ENCODE measurements at regions not wholly inside any gene's neighbourhood (a gene's known extent, or its start where the extent isn't known, plus 50 kb on each side); places are given as distances from the start of the nearest gene placed in this dataset.

DNA sequence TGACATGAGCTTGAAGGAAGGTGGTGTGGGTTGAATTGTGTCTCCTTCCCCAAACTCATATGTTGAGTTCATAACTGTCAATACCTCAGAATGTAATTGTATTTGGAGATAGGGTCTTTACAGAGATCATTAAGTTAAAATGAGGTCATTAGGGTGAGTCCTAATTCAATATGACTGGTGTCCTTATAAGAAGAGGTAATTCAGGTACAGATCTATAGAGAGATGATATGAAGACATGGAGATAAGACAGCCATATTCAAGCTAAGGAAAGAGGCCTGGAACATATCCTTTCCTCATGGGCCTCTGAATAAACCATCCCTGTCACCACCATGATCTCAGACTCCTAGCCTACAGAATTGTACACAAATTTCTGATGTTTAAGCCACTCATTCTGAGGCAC lies 514.7 kb upstream of the MGAT4C start:
- H3K9me3 ChIP-seq (ENCODE audit: control insufficient read depth, insufficient read depth, low read depth, low read length): no peaks in the 10 kb centered on the region
- ChIA-PET CTCF (no interaction called here), POLR2A (no interaction called here)
- H3K36me3 ChIP-seq (ENCODE audit: control insufficient read depth in 2 of 2, insufficient read depth in 1 of 2, low read length in 2 of 2): no peaks in the 10 kb centered on the region
- no peak overlapping the region for H3K27ac ChIP-seq (ENCODE audit: extremely low read depth, low read depth, low read length)
- TF ChIP-seq ZFP3 (tag by site-specific recombination; IDR thresholded peaks at IDR 0.05; ENCODE audit: low read depth): no peak
- TF ChIP-seq ZNF560 (tag by site-specific recombination; IDR thresholded peaks at IDR 0.05; ENCODE audit: borderline replicate concordance): no peak
- TF ChIP-seq, protein P1, sequence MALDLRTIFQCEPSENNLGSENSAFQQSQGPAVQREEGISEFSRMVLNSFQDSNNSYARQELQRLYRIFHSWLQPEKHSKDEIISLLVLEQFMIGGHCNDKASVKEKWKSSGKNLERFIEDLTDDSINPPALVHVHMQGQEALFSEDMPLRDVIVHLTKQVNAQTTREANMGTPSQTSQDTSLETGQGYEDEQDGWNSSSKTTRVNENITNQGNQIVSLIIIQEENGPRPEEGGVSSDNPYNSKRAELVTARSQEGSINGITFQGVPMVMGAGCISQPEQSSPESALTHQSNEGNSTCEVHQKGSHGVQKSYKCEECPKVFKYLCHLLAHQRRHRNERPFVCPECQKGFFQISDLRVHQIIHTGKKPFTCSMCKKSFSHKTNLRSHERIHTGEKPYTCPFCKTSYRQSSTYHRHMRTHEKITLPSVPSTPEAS (tag by site-specific recombination; IDR thresholded peaks at IDR 0.05): no peak
- TF ChIP-seq, protein P2, sequence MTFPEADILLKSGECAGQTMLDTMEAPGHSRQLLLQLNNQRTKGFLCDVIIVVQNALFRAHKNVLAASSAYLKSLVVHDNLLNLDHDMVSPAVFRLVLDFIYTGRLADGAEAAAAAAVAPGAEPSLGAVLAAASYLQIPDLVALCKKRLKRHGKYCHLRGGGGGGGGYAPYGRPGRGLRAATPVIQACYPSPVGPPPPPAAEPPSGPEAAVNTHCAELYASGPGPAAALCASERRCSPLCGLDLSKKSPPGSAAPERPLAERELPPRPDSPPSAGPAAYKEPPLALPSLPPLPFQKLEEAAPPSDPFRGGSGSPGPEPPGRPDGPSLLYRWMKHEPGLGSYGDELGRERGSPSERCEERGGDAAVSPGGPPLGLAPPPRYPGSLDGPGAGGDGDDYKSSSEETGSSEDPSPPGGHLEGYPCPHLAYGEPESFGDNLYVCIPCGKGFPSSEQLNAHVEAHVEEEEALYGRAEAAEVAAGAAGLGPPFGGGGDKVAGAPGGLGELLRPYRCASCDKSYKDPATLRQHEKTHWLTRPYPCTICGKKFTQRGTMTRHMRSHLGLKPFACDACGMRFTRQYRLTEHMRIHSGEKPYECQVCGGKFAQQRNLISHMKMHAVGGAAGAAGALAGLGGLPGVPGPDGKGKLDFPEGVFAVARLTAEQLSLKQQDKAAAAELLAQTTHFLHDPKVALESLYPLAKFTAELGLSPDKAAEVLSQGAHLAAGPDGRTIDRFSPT (tag by site-specific recombination; IDR thresholded peaks at IDR 0.05): no peak
- no peak for TF ChIP-seq SP3 (tag by site-specific recombination; IDR thresholded peaks at IDR 0.05)
- TF ChIP-seq ZNF248 (tag by site-specific recombination; IDR thresholded peaks at IDR 0.05): no peak
- TF ChIP-seq, protein P3, sequence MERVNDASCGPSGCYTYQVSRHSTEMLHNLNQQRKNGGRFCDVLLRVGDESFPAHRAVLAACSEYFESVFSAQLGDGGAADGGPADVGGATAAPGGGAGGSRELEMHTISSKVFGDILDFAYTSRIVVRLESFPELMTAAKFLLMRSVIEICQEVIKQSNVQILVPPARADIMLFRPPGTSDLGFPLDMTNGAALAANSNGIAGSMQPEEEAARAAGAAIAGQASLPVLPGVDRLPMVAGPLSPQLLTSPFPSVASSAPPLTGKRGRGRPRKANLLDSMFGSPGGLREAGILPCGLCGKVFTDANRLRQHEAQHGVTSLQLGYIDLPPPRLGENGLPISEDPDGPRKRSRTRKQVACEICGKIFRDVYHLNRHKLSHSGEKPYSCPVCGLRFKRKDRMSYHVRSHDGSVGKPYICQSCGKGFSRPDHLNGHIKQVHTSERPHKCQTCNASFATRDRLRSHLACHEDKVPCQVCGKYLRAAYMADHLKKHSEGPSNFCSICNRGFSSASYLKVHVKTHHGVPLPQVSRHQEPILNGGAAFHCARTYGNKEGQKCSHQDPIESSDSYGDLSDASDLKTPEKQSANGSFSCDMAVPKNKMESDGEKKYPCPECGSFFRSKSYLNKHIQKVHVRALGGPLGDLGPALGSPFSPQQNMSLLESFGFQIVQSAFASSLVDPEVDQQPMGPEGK (tag by site-specific recombination; IDR thresholded peaks at IDR 0.05): no peak
- TF ChIP-seq ZNF660 (tag by site-specific recombination; IDR thresholded peaks at IDR 0.05): no peak
- TF ChIP-seq OVOL3 (tag by site-specific recombination; IDR thresholded peaks at IDR 0.05): no peak
- TF ChIP-seq, protein P4, sequence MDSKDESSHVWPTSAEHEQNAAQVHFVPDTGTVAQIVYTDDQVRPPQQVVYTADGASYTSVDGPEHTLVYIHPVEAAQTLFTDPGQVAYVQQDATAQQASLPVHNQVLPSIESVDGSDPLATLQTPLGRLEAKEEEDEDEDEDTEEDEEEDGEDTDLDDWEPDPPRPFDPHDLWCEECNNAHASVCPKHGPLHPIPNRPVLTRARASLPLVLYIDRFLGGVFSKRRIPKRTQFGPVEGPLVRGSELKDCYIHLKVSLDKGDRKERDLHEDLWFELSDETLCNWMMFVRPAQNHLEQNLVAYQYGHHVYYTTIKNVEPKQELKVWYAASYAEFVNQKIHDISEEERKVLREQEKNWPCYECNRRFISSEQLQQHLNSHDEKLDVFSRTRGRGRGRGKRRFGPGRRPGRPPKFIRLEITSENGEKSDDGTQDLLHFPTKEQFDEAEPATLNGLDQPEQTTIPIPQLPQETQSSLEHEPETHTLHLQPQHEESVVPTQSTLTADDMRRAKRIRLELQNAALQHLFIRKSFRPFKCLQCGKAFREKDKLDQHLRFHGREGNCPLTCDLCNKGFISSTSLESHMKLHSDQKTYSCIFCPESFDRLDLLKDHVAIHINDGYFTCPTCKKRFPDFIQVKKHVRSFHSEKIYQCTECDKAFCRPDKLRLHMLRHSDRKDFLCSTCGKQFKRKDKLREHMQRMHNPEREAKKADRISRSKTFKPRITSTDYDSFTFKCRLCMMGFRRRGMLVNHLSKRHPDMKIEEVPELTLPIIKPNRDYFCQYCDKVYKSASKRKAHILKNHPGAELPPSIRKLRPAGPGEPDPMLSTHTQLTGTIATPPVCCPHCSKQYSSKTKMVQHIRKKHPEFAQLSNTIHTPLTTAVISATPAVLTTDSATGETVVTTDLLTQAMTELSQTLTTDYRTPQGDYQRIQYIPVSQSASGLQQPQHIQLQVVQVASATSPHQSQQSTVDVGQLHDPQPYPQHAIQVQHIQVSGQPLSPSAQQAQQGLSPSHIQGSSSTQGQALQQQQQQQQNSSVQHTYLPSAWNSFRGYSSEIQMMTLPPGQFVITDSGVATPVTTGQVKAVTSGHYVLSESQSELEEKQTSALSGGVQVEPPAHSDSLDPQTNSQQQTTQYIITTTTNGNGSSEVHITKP (tag by site-specific recombination; IDR thresholded peaks at IDR 0.05): no peak
- no peak for TF ChIP-seq MZF1 (tag by site-specific recombination; IDR thresholded peaks at IDR 0.05; ENCODE audit: borderline replicate concordance)
- no peak for TF ChIP-seq GFI1B (tag by site-specific recombination; IDR thresholded peaks at IDR 0.05)
- no peak for TF ChIP-seq ZNF514 (tag by site-specific recombination; IDR thresholded peaks at IDR 0.05)
- TF ChIP-seq IKZF3 (tag by site-specific recombination; IDR thresholded peaks at IDR 0.05): no peak
- no peak for TF ChIP-seq ZNF266 (tag by site-specific recombination; IDR thresholded peaks at IDR 0.05; ENCODE audit: low read depth)
- TF ChIP-seq, protein P5, sequence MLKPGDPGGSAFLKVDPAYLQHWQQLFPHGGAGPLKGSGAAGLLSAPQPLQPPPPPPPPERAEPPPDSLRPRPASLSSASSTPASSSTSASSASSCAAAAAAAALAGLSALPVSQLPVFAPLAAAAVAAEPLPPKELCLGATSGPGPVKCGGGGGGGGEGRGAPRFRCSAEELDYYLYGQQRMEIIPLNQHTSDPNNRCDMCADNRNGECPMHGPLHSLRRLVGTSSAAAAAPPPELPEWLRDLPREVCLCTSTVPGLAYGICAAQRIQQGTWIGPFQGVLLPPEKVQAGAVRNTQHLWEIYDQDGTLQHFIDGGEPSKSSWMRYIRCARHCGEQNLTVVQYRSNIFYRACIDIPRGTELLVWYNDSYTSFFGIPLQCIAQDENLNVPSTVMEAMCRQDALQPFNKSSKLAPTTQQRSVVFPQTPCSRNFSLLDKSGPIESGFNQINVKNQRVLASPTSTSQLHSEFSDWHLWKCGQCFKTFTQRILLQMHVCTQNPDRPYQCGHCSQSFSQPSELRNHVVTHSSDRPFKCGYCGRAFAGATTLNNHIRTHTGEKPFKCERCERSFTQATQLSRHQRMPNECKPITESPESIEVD (tag by site-specific recombination; IDR thresholded peaks at IDR 0.05): no peak
- TF ChIP-seq ZNF610 (tag by site-specific recombination; IDR thresholded peaks at IDR 0.05; ENCODE audit: borderline replicate concordance): no peak
- H3K4me1 ChIP-seq (ENCODE audit: control insufficient read depth, insufficient read depth, low read length): no peaks in the 10 kb centered on the region
- no peak overlapping the region for H3K4me3 ChIP-seq (ENCODE audit: low read depth, low read length)
